ENCODE measurements at regions not wholly inside any gene's neighbourhood (a gene's known extent, or its start where the extent isn't known, plus 50 kb on each side); places are given as distances from the start of the nearest gene placed in this dataset.

- no peak overlapping the region for H3K27ac Mint-ChIP-seq
- H3K9me3 Mint-ChIP-seq = no peaks in the 10 kb centered on the region
- H3K27me3 Mint-ChIP-seq (ENCODE audit: low read depth) = no peaks in the 10 kb centered on the region
- no peak overlapping the region for H3K4me3 Mint-ChIP-seq
- H3K4me1 Mint-ChIP-seq (ENCODE audit: low read depth) = no peaks in the 10 kb centered on the region
- no peaks in the 10 kb centered on the region for H3K36me3 Mint-ChIP-seq (ENCODE audit: low read depth)
- DNase-seq (ENCODE audit: low spot score) = no peak
Observed at GRCh38 chr15:95370291-95370690, 960.2 kb upstream of the NR2F2 start.

- DNase-seq (ENCODE audit: low spot score) = no peak
- no peaks in the 10 kb centered on the region for H3K27me3 Mint-ChIP-seq (ENCODE audit: low read depth)
- no peak overlapping the region for H3K4me3 Mint-ChIP-seq
- H3K4me1 Mint-ChIP-seq (ENCODE audit: low read depth) = no peaks in the 10 kb centered on the region
- H3K27ac Mint-ChIP-seq = no peak overlapping the region
- H3K9me3 Mint-ChIP-seq = no peaks in the 10 kb centered on the region
- no peaks in the 10 kb centered on the region for H3K36me3 Mint-ChIP-seq (ENCODE audit: low read depth)
Observed at GRCh38 chr15:95371664-95372063, 958.8 kb upstream of the NR2F2 start.

GRCh38 chr15:95375281-95375680 is 955.2 kb upstream of the NR2F2 start:
- Mint-ChIP-seq H3K4me1 (ENCODE audit: low read depth) (no peaks in the 10 kb centered on the region), H3K27ac (no peak overlapping the region), H3K9me3 (no peaks in the 10 kb centered on the region), H3K36me3 (ENCODE audit: low read depth) (no peaks in the 10 kb centered on the region), H3K27me3 (ENCODE audit: low read depth) (no peaks in the 10 kb centered on the region), H3K4me3 (no peak overlapping the region)
- DNase-seq (ENCODE audit: low spot score) = no peak

- Mint-ChIP-seq H3K9me3 (no peaks in the 10 kb centered on the region), H3K4me1 (ENCODE audit: low read depth) (no peaks in the 10 kb centered on the region), H3K36me3 (ENCODE audit: low read depth) (no peaks in the 10 kb centered on the region), H3K4me3 (no peak overlapping the region), H3K27me3 (ENCODE audit: low read depth) (no peaks in the 10 kb centered on the region), H3K27ac (no peak overlapping the region)
- DNase-seq (ENCODE audit: low spot score) = no peak
Observed at GRCh38 chr15:95377258-95377852, 953.1 kb upstream of the NR2F2 start.

GRCh38 chr15:95394186-95395067 is 936.1 kb upstream of the NR2F2 start:
- Mint-ChIP-seq H3K36me3 (ENCODE audit: low read depth) (no peaks in the 10 kb centered on the region), H3K4me3 (no peak overlapping the region), H3K27ac (no peak overlapping the region), H3K4me1 (ENCODE audit: low read depth) (no peaks in the 10 kb centered on the region), H3K27me3 (ENCODE audit: low read depth) (peaks cover 10% of the 10 kb centered on the region), H3K9me3 (peaks cover 9% of the 10 kb centered on the region)
- no peak for DNase-seq (ENCODE audit: low spot score)

GRCh38 chr15:95400428-95400827 is 930.1 kb upstream of the NR2F2 start:
- no peak for DNase-seq (ENCODE audit: low spot score)
- no peaks in the 10 kb centered on the region for H3K4me1 Mint-ChIP-seq (ENCODE audit: low read depth)
- peaks cover 4% of the 10 kb centered on the region for H3K27me3 Mint-ChIP-seq (ENCODE audit: low read depth)
- H3K36me3 Mint-ChIP-seq (ENCODE audit: low read depth) = no peaks in the 10 kb centered on the region
- no peak overlapping the region for H3K4me3 Mint-ChIP-seq
- H3K27ac Mint-ChIP-seq = no peak overlapping the region
- peaks cover 3% of the 10 kb centered on the region for H3K9me3 Mint-ChIP-seq

GRCh38 chr15:95401587-95401986 is 928.9 kb upstream of the NR2F2 start:
- no peak for DNase-seq (ENCODE audit: low spot score)
- peaks cover 6% of the 10 kb centered on the region for H3K27me3 Mint-ChIP-seq (ENCODE audit: low read depth)
- no peak overlapping the region for H3K4me3 Mint-ChIP-seq
- H3K4me1 Mint-ChIP-seq (ENCODE audit: low read depth) = no peaks in the 10 kb centered on the region
- no peaks in the 10 kb centered on the region for H3K36me3 Mint-ChIP-seq (ENCODE audit: low read depth)
- peaks cover under 1% of the 10 kb centered on the region for H3K9me3 Mint-ChIP-seq
- no peak overlapping the region for H3K27ac Mint-ChIP-seq

- Mint-ChIP-seq H3K9me3 (no peaks in the 10 kb centered on the region), H3K27ac (no peak overlapping the region), H3K4me1 (ENCODE audit: low read depth) (peaks cover 5% of the 10 kb centered on the region), H3K27me3 (ENCODE audit: low read depth) (peaks cover 4% of the 10 kb centered on the region), H3K36me3 (ENCODE audit: low read depth) (no peaks in the 10 kb centered on the region), H3K4me3 (no peak overlapping the region)
- no peak for DNase-seq (ENCODE audit: low spot score)
Observed at GRCh38 chr15:95405447-95405846, 925.1 kb upstream of the NR2F2 start.

- H3K36me3 Mint-ChIP-seq (ENCODE audit: low read depth) = no peaks in the 10 kb centered on the region
- no peak for DNase-seq (ENCODE audit: low spot score)
- H3K4me1 Mint-ChIP-seq (ENCODE audit: low read depth) = peaks cover 5% of the 10 kb centered on the region
Observed at GRCh38 chr15:95407534-95407933, 923.0 kb upstream of the NR2F2 start.

GRCh38 chr15:95409211-95409610 is 921.3 kb upstream of the NR2F2 start:
- no peak overlapping the region for H3K4me3 Mint-ChIP-seq
- no peak overlapping the region for H3K27ac Mint-ChIP-seq
- DNase-seq (ENCODE audit: low spot score) = no peak
- H3K36me3 Mint-ChIP-seq (ENCODE audit: low read depth) = no peaks in the 10 kb centered on the region
- peaks cover 4% of the 10 kb centered on the region for H3K27me3 Mint-ChIP-seq (ENCODE audit: low read depth)
- H3K4me1 Mint-ChIP-seq (ENCODE audit: low read depth) = peaks cover 5% of the 10 kb centered on the region
- no peaks in the 10 kb centered on the region for H3K9me3 Mint-ChIP-seq

More at GRCh38 chr15:95407534-95407933, 923.0 kb upstream of the NR2F2 start:
- H3K4me3 Mint-ChIP-seq = no peak overlapping the region
- H3K27me3 Mint-ChIP-seq (ENCODE audit: low read depth) = peaks cover 4% of the 10 kb centered on the region
- H3K9me3 Mint-ChIP-seq = no peaks in the 10 kb centered on the region
- no peak overlapping the region for H3K27ac Mint-ChIP-seq

- Mint-ChIP-seq H3K27ac (no peak overlapping the region), H3K36me3 (ENCODE audit: low read depth) (no peaks in the 10 kb centered on the region), H3K9me3 (no peaks in the 10 kb centered on the region), H3K4me1 (ENCODE audit: low read depth) (peaks cover 5% of the 10 kb centered on the region), H3K27me3 (ENCODE audit: low read depth) (peaks cover 4% of the 10 kb centered on the region), H3K4me3 (no peak overlapping the region)
- no peak for DNase-seq (ENCODE audit: low spot score)
Observed at GRCh38 chr15:95409626-95410310, 920.7 kb upstream of the NR2F2 start.

GRCh38 chr15:95410757-95411156 is 919.7 kb upstream of the NR2F2 start:
- Mint-ChIP-seq H3K27me3 (ENCODE audit: low read depth) (peaks cover 4% of the 10 kb centered on the region), H3K4me1 (ENCODE audit: low read depth) (peaks cover 5% of the 10 kb centered on the region), H3K4me3 (no peak overlapping the region), H3K27ac (no peak overlapping the region), H3K36me3 (ENCODE audit: low read depth) (no peaks in the 10 kb centered on the region), H3K9me3 (no peaks in the 10 kb centered on the region)
- DNase-seq (ENCODE audit: low spot score) = no peak

GRCh38 chr15:95416576-95416975 is 913.9 kb upstream of the NR2F2 start:
- Mint-ChIP-seq H3K4me1 (ENCODE audit: low read depth) (no peaks in the 10 kb centered on the region), H3K27me3 (ENCODE audit: low read depth) (peaks cover 3% of the 10 kb centered on the region), H3K4me3 (no peak overlapping the region), H3K27ac (no peak overlapping the region), H3K9me3 (peaks cover 7% of the 10 kb centered on the region), H3K36me3 (ENCODE audit: low read depth) (no peaks in the 10 kb centered on the region)
- no peak for DNase-seq (ENCODE audit: low spot score)

- no peak for DNase-seq (ENCODE audit: low spot score)
- H3K9me3 Mint-ChIP-seq = peaks cover 17% of the 10 kb centered on the region
- H3K4me3 Mint-ChIP-seq = no peak overlapping the region
- H3K27ac Mint-ChIP-seq = no peak overlapping the region
- peaks cover 3% of the 10 kb centered on the region for H3K27me3 Mint-ChIP-seq (ENCODE audit: low read depth)
- no peaks in the 10 kb centered on the region for H3K36me3 Mint-ChIP-seq (ENCODE audit: low read depth)
- no peaks in the 10 kb centered on the region for H3K4me1 Mint-ChIP-seq (ENCODE audit: low read depth)
Observed at GRCh38 chr15:95417761-95418160, 912.7 kb upstream of the NR2F2 start.
